A549 (cell line): ENCODE measurements at regions not wholly inside any gene's neighbourhood (a gene's known extent, or its start where the extent isn't known, plus 50 kb on each side); places are given as distances from the start of the nearest gene placed in this dataset.

Source experiments
- ATAC-seq, 2 experiments: fragments of 200-7000 bp in 1 of 2; fragments of >200 bp in 1 of 2; cut with Nextera tagmentation in 1 of 2; cut with Tn5 transposase in 1 of 2; 3 replicates each; pipeline versions ENCODE4 v1.8.0 to v1.9.1; 2018 to 2020; ENCODE audit warnings: mild to moderate bottlenecking in 1 of 2, moderate library complexity in 1 of 2
- CTCF ChIA-PET: fragments of 300-600 bp; sonication (Branson Sonifier 250); formaldehyde crosslinking; extraction: SDS; loops from one replicate; lab custom pipeline; 2021; ENCODE audit warnings: antibody characterized with exemption, inconsistent platforms; lab: Yijun Ruan, JAX
- POLR2A ChIA-PET: fragments of 350-600 bp; formaldehyde crosslinking; extraction: SDS; loops from one replicate; lab custom pipeline; 2021; ENCODE audit warnings: antibody characterized with exemption, inconsistent platforms; lab: Yijun Ruan, JAX
- DNase-seq, 2 experiments: peaks; one replicate each; pipeline versions ENCODE4 v3.0.0 to v3.0.0-alpha.2; 2011 to 2016; ENCODE audit warnings: low read depth in 1 of 2, low spot score in 1 of 2
- FAIRE-seq: peaks from 2 replicates; lab custom pipeline; 2011; peaks lifted over from hg19 to GRCh38; lab: Jason Lieb, UNC
- H3K27ac ChIP-seq, 2 experiments: fragments of >200 bp; sonication (Bioruptor Twin); formaldehyde crosslinking; 3 replicates each; pipeline ENCODE4 v1.5.1; 2016 to 2017
- H3K4me1 ChIP-seq: fragments of >200 bp; sonication (Bioruptor Twin); formaldehyde crosslinking; 3 replicates; pipeline ENCODE4 v1.6.1; 2016
- H3K4me2 ChIP-seq: fragments of >200 bp; sonication (Bioruptor Twin); formaldehyde crosslinking; 3 replicates; pipeline ENCODE4 v1.6.1; 2016
- H3K4me3 ChIP-seq: fragments of >200 bp; sonication (Bioruptor Twin); formaldehyde crosslinking; 3 replicates; pipeline ENCODE4 v1.5.1; 2016
- H3K9me3 ChIP-seq: fragments of >200 bp; sonication (Bioruptor Twin); formaldehyde crosslinking; 3 replicates; pipeline ENCODE4 v1.6.1; 2016
- BHLHE40 ChIP-seq: IDR thresholded peaks from 2 replicates; pipeline ENCODE4 v1.6.1; 2012; ENCODE audit warnings: low read depth, low read length, inconsistent platforms
- EHF ChIP-seq: fragments of 250-450 bp; sonication (Bioruptor Pico); IDR thresholded peaks from 2 replicates; pipeline ENCODE4 v1.5.0; 2020; ENCODE audit warnings: mild to moderate bottlenecking
- FOSL2 ChIP-seq, 2 experiments: fragments of 450-650 bp in 1 of 2; fragments of >200 bp in 1 of 2; sonication (Bioruptor Twin) in 1 of 2; formaldehyde crosslinking; IDR thresholded peaks; 2 replicates each; pipeline versions ENCODE4 v1.5.0 to v1.6.1; 2016 to 2020; ENCODE audit warnings: mild to moderate bottlenecking in 1 of 2, moderate library complexity in 1 of 2
- FOXS1 ChIP-seq: fragments of 250-450 bp; sonication (Bioruptor Pico); IDR thresholded peaks from 2 replicates; pipeline ENCODE4 v1.5.0; 2020; ENCODE audit warnings: mild to moderate bottlenecking, moderate library complexity
- KDM5A ChIP-seq: fragments of 200-600 bp; sonication (generic); IDR thresholded peaks from 2 replicates; pipeline ENCODE4 v1.6.1; 2016; ENCODE audit warnings: antibody characterized with exemption, mild to moderate bottlenecking
- MAZ ChIP-seq: fragments of 150-350 bp; IDR thresholded peaks from 2 replicates; pipeline ENCODE4 v1.6.1; 2014; ENCODE audit warnings: antibody characterized with exemption, low read depth, low read length, borderline replicate concordance
- NFE2L2 ChIP-seq: fragments of 150-350 bp; conservative IDR thresholded peaks from 2 replicates; pipeline ENCODE4 v1.6.1; 2014; ENCODE audit warnings: low read length
- POLR2A ChIP-seq: IDR thresholded peaks from 2 replicates; pipeline ENCODE4 v1.6.1; 2012; ENCODE audit warnings: mild to moderate bottlenecking, low read length
- RAD21 ChIP-seq, 2 experiments: fragments of >200 bp in 1 of 2; sonication (Bioruptor Twin) in 1 of 2; formaldehyde crosslinking in 1 of 2; IDR thresholded peaks in 1 of 2; conservative IDR thresholded peaks in 1 of 2; 2 replicates in 1 of 2; 3 replicates in 1 of 2; pipeline ENCODE4 v1.6.1; 2012 to 2018; ENCODE audit warnings: inconsistent platforms in 1 of 2
- RARB ChIP-seq: fragments of 250-450 bp; sonication (Bioruptor Pico); IDR thresholded peaks from 2 replicates; pipeline ENCODE4 v1.8.0; 2021; ENCODE audit warnings: mild to moderate bottlenecking, moderate library complexity
- TFCP2L1 ChIP-seq: fragments of 250-450 bp; sonication (Bioruptor Pico); IDR thresholded peaks from 2 replicates; pipeline ENCODE4 v1.5.0; 2021; ENCODE audit warnings: mild to moderate bottlenecking
- ZSCAN20 ChIP-seq: fragments of 250-450 bp; sonication (Bioruptor Pico); IDR thresholded peaks from 2 replicates; pipeline ENCODE4 v1.8.0; 2022; ENCODE audit warnings: mild to moderate bottlenecking, moderate library complexity
- WGBS: methylation state at CpG from one replicate; pipeline ENCODE4 v1.1.6; 2017; ENCODE audit errors: missing lambda C conversion rate; 5-methylcytosine and 5-hydroxymethylcytosine counted together
- TF ChIP-seq, protein P1 (sequence below): fragments of 200-600 bp; sonication (generic); IDR thresholded peaks from 2 replicates; pipeline ENCODE4 v1.6.1; 2016; ENCODE audit warnings: antibody characterized with exemption, mild to moderate bottlenecking, moderate library complexity
- TF ChIP-seq, protein P2 (sequence below): fragments of 150-350 bp; IDR thresholded peaks from 2 replicates; pipeline ENCODE4 v1.6.1; 2014; ENCODE audit warnings: low read depth, mild to moderate bottlenecking, low read length

DNA sequence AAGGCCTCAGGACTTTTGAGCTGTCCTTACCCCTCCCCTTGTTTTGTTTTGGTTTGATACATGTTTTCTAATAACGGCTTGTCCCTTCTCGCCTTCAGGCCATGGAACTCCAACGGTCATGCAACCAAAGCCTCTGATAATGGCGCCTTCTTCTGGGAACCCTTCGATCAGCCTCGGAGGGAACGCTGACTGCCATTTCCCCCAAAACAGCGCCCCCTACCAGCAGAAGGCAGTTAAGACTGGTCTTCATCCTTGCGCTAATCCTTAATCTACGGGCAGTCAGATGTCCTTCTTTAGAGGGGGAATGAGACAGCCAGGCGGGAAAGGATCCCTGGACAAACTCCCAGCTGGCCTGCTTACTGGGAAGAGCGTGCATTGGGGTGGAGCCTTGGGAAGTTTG is 276.6 kb downstream of the ICE1 start:
- Histone ChIP-seq H3K4me1 (no peaks in the 10 kb centered on the region), H3K4me2 (no peak overlapping the region), H3K9me3 (no peaks in the 10 kb centered on the region), H3K4me3 (no peak overlapping the region)
- CTCF ChIA-PET = no interaction called here
- DNase-seq (no peak), ATAC-seq (no peak), FAIRE-seq (no peak)
- POLR2A ChIA-PET = no interaction called here
- TF ChIP-seq, protein P1, sequence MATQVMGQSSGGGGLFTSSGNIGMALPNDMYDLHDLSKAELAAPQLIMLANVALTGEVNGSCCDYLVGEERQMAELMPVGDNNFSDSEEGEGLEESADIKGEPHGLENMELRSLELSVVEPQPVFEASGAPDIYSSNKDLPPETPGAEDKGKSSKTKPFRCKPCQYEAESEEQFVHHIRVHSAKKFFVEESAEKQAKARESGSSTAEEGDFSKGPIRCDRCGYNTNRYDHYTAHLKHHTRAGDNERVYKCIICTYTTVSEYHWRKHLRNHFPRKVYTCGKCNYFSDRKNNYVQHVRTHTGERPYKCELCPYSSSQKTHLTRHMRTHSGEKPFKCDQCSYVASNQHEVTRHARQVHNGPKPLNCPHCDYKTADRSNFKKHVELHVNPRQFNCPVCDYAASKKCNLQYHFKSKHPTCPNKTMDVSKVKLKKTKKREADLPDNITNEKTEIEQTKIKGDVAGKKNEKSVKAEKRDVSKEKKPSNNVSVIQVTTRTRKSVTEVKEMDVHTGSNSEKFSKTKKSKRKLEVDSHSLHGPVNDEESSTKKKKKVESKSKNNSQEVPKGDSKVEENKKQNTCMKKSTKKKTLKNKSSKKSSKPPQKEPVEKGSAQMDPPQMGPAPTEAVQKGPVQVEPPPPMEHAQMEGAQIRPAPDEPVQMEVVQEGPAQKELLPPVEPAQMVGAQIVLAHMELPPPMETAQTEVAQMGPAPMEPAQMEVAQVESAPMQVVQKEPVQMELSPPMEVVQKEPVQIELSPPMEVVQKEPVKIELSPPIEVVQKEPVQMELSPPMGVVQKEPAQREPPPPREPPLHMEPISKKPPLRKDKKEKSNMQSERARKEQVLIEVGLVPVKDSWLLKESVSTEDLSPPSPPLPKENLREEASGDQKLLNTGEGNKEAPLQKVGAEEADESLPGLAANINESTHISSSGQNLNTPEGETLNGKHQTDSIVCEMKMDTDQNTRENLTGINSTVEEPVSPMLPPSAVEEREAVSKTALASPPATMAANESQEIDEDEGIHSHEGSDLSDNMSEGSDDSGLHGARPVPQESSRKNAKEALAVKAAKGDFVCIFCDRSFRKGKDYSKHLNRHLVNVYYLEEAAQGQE = no peak
- TF ChIP-seq, protein P2, sequence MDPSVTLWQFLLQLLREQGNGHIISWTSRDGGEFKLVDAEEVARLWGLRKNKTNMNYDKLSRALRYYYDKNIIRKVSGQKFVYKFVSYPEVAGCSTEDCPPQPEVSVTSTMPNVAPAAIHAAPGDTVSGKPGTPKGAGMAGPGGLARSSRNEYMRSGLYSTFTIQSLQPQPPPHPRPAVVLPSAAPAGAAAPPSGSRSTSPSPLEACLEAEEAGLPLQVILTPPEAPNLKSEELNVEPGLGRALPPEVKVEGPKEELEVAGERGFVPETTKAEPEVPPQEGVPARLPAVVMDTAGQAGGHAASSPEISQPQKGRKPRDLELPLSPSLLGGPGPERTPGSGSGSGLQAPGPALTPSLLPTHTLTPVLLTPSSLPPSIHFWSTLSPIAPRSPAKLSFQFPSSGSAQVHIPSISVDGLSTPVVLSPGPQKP = no peak
- no peak for TF ChIP-seq ZSCAN20
- TF ChIP-seq, all 56 proteins: peak for 0
- H3K27ac ChIP-seq = no peak overlapping the region
- 40% methylated on average over 9 of the region's 12 CpGs for WGBS

DNA sequence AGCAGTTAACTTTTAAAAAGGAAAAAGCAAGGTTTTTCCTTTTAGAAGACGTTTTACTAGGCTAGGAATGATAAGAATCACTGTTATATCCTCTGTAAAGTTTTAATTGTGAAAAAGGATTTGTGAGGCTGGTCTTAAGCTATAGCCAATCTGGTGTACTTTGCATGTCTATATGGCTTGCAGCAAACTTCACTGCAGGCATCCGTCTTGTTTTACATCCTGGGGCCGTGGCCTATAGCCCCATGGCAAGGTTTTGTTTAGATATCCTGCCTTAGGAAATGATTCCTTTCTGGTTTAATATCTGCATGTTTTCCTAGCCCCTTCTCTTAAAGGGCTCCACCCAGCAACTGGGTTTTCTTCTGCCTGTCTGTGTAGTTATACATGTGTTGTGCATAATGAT is 272.8 kb downstream of the ICE1 start:
- POLR2A ChIA-PET = no interaction called here
- H3K4me1 ChIP-seq = no peaks in the 10 kb centered on the region
- H3K4me2 ChIP-seq = no peak overlapping the region
- FAIRE-seq (no peak), ATAC-seq (no peak), DNase-seq (no peak)
- TF ChIP-seq POLR2A (no peak), RAD21 (conservative IDR thresholded peaks at IDR 0.05 in 1 of 2, IDR thresholded peaks at IDR 0.05 in 1 of 2) (no peak), EHF (CRISPR knock-in tag) (no peak), MAZ (no peak), NFE2L2 (no peak), TFCP2L1 (CRISPR knock-in tag) (no peak), FOSL2 (IDR thresholded peaks at IDR 0.05) (no peak), FOSL2 (CRISPR knock-in tag; IDR thresholded peaks at IDR 0.05) (no peak), BHLHE40 (no peak), KDM5A (no peak), RARB (CRISPR knock-in tag) (no peak), FOXS1 (no peak)
- TF ChIP-seq, protein P2 = no peak
- TF ChIP-seq, protein P1 = no peak
- no peak overlapping the region for H3K4me3 ChIP-seq
- no peaks in the 10 kb centered on the region for H3K9me3 ChIP-seq
- CTCF ChIA-PET = interaction anchor here (0.6 to 0.8 kb wide), 2 partner anchors 8 to 415 kb away, joined by 3 read pairs; no protein-coding TSS in a partner anchor
- H3K27ac ChIP-seq = no peak overlapping the region
- 6% methylated on average over 3 of the region's 3 CpGs for WGBS
